Type B pancreatic cell (in vitro differentiated cells): ENCODE measurements at regions not wholly inside any gene's neighbourhood (a gene's known extent, or its start where the extent isn't known, plus 50 kb on each side); places are given as distances from the start of the nearest gene placed in this dataset.

ENCODE experiments used
- DNase-seq: peaks from one replicate; pipeline ENCODE4 v3.0.0; 2021; ENCODE audit warnings: mixed read lengths; ENCODE audit not compliant: unreplicated experiment; ENCODE audit errors: extremely low spot score
- H3K27ac Mint-ChIP-seq: 2 replicates; pipeline ENCODE4 v1.8.0; 2021; ENCODE audit warnings: mild to moderate bottlenecking, mixed read lengths
- H3K27me3 Mint-ChIP-seq: 2 replicates; pipeline ENCODE4 v1.8.0; 2021; ENCODE audit warnings: mixed read lengths
- H3K36me3 Mint-ChIP-seq: 2 replicates; pipeline ENCODE4 v1.8.0; 2021; ENCODE audit warnings: mixed read lengths
- H3K4me1 Mint-ChIP-seq: one replicate; pipeline ENCODE4 v1.8.0; 2021; ENCODE audit warnings: mixed read lengths; ENCODE audit not compliant: unreplicated experiment
- H3K4me3 Mint-ChIP-seq: 2 replicates; pipeline ENCODE4 v1.8.0; 2021; ENCODE audit warnings: mild to moderate bottlenecking, mixed read lengths
- H3K9me3 Mint-ChIP-seq: 2 replicates; pipeline ENCODE4 v1.8.0; 2021; ENCODE audit warnings: mixed read lengths
- TF ChIP-seq, protein P1 (sequence below): fragments of 200-600 bp; sonication (generic); conservative IDR thresholded peaks from 2 replicates; pipeline ENCODE4 v1.5.0; 2021; ENCODE audit warnings: antibody characterized with exemption, mild to moderate bottlenecking

DNA sequence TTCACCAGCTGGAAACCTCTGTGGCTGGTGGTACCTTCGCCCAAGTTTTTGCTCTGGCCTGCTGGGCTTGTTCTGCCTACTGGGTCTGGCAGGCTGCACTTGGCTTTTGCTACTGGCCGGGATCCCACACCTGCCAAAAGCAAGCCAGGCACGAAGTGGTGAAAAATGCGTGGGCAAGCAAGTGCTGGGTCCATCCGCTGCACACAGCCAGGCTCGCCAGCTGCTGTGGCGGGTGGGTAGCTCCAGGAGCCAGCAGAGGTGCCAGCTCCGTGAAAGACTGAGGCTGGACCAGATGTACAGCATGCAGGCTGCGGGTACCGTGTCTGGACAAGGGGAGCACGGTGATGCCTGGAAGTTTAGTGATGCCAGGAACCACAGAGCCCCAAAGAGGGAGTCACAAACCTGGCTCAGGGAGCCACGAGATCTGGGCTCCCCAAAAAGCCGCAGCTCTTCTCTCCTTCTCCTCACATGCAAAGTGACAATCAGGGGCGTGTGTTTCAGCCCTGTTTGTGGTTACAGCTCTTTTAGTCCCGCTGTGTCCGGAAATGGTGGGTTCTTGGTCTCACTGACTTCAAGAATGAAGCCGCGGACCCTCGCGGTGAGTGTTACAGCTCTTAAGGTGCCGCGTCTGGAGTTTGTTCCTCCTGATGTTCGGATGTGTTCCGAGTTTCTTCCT lies 1455.6 kb upstream of the GBE1 start:
- no peaks in the 10 kb centered on the region for H3K27me3 Mint-ChIP-seq
- H3K27ac Mint-ChIP-seq: no peak overlapping the region
- no peak for DNase-seq
- no peaks in the 10 kb centered on the region for H3K36me3 Mint-ChIP-seq
- H3K9me3 Mint-ChIP-seq: no peaks in the 10 kb centered on the region
- TF ChIP-seq, protein P1, sequence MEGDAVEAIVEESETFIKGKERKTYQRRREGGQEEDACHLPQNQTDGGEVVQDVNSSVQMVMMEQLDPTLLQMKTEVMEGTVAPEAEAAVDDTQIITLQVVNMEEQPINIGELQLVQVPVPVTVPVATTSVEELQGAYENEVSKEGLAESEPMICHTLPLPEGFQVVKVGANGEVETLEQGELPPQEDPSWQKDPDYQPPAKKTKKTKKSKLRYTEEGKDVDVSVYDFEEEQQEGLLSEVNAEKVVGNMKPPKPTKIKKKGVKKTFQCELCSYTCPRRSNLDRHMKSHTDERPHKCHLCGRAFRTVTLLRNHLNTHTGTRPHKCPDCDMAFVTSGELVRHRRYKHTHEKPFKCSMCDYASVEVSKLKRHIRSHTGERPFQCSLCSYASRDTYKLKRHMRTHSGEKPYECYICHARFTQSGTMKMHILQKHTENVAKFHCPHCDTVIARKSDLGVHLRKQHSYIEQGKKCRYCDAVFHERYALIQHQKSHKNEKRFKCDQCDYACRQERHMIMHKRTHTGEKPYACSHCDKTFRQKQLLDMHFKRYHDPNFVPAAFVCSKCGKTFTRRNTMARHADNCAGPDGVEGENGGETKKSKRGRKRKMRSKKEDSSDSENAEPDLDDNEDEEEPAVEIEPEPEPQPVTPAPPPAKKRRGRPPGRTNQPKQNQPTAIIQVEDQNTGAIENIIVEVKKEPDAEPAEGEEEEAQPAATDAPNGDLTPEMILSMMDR: no peak
- H3K4me3 Mint-ChIP-seq: no peak overlapping the region
- no peaks in the 10 kb centered on the region for H3K4me1 Mint-ChIP-seq

DNA sequence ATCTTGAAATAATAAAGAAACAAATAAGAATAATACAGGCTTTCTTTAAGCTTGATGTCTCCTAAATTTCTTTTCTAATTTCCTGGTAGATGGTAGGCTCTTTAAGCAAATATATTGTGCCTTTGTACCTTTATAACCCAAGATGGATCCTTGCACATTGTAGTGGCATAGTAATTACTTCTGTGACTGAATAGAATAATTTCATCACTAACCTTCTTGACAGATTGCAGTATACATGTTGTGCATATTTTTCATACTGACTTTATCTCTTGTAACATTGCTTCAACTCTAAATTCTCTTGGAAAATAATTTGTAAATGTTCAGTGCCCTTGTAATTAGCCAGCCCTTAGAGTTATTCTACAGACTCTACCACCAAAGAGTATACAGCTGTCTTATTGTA lies 1433.8 kb upstream of the GBE1 start:
- TF ChIP-seq, protein P1: no peak
- Mint-ChIP-seq H3K27ac (no peak overlapping the region), H3K4me3 (no peak overlapping the region), H3K27me3 (no peaks in the 10 kb centered on the region), H3K36me3 (no peaks in the 10 kb centered on the region), H3K4me1 (no peaks in the 10 kb centered on the region), H3K9me3 (no peaks in the 10 kb centered on the region)
- no peak for DNase-seq

DNA sequence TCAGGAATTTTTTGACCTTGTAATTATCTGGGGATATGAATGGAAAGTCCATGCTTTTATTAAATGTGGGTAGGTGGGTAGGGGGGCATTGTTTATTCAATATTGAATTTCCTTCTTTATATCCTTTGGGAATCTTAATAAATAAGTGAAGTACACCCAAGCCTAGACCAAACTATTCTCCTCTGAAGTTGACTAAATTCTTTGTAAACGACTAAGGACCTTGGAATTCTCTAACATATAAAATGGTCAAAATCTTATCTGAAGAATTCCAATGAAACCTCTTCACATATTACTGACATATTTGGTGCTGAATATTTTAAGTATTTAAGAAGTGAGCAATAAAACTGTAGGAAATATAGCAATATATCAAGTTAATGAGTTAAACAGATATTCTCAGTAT lies 1432.1 kb upstream of the GBE1 start:
- Mint-ChIP-seq H3K36me3 (no peaks in the 10 kb centered on the region), H3K4me1 (no peaks in the 10 kb centered on the region), H3K27ac (no peak overlapping the region), H3K9me3 (no peaks in the 10 kb centered on the region), H3K27me3 (no peaks in the 10 kb centered on the region), H3K4me3 (no peak overlapping the region)
- no peak for DNase-seq
- TF ChIP-seq, protein P1: no peak

DNA sequence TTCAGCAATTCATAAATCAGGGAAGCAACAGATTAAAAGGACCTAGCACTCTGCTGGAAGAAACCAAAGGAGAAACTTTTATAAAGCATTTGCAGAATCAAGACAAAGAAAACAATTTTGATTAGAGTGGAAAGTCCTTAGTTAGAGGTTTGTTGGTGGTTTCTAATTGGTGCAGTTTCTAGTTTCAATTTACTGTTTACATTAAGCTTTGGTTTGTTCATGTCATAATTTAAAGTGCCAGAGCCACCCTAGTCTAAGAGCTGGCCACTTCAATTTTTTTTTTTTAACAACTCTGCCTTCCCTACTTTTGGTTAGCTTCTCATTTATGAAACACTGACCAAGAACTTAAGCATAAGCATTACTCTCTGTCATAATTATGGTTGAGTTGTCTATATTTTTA lies 1428.2 kb upstream of the GBE1 start:
- no peak for DNase-seq
- no peaks in the 10 kb centered on the region for H3K9me3 Mint-ChIP-seq
- no peaks in the 10 kb centered on the region for H3K36me3 Mint-ChIP-seq
- H3K27me3 Mint-ChIP-seq: no peaks in the 10 kb centered on the region
- H3K27ac Mint-ChIP-seq: no peak overlapping the region
- H3K4me1 Mint-ChIP-seq: no peaks in the 10 kb centered on the region
- TF ChIP-seq, protein P1: no peak
- no peak overlapping the region for H3K4me3 Mint-ChIP-seq

DNA sequence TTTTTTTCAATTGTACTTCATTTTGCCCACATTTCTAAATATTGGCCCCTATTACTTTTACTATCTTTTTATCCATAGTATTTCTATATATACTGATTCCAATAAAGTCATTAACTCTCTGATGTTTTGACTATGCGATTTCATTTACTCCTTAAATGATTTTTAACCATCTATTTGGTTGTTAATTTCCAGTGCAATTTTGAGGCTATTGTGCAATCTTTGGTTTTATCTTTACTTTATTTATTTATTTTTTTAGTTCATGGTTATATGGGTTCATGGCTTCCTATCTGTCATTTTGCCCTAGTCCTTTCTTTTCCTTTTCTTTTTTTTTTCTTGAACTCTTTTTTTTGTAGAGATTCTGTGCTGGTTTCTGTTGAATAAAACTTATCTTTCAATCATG lies 1408.0 kb upstream of the GBE1 start:
- Mint-ChIP-seq H3K27me3 (no peaks in the 10 kb centered on the region), H3K36me3 (no peaks in the 10 kb centered on the region), H3K9me3 (no peaks in the 10 kb centered on the region), H3K4me1 (no peaks in the 10 kb centered on the region), H3K4me3 (no peak overlapping the region), H3K27ac (no peak overlapping the region)
- TF ChIP-seq, protein P1: no peak
- DNase-seq: no peak

DNA sequence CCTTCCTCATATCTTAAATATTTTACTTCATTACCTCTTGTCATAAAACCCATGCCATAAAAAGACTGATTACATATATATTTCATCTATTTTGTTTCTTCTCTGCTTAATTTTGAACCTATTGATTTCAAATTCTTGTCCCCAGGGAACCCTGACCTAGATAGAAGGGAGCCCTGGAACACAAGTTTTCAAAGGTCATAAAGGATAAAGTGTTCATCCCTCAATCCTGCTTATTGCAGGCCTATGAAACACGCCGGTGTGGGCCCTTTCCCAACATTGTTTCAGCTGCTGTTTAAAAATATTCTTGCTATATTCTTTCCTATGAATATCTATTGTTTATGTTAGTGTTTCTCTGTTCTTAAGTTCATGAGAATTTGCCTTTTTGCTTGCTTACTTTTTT lies 1389.5 kb upstream of the GBE1 start:
- no peak for DNase-seq
- no peaks in the 10 kb centered on the region for H3K9me3 Mint-ChIP-seq
- no peaks in the 10 kb centered on the region for H3K4me1 Mint-ChIP-seq
- no peaks in the 10 kb centered on the region for H3K36me3 Mint-ChIP-seq
- TF ChIP-seq, protein P1: no peak
- H3K27ac Mint-ChIP-seq: no peak overlapping the region
- no peaks in the 10 kb centered on the region for H3K27me3 Mint-ChIP-seq
- no peak overlapping the region for H3K4me3 Mint-ChIP-seq
